BJ (cell line): ENCODE measurements at regions not wholly inside any gene's neighbourhood (a gene's known extent, or its start where the extent isn't known, plus 50 kb on each side); places are given as distances from the start of the nearest gene placed in this dataset.

Source experiments
- CTCF ChIA-PET: fragments of 350-600 bp; formaldehyde crosslinking; extraction: SDS; loops from one replicate; lab custom pipeline; 2021; ENCODE audit warnings: antibody characterized with exemption, inconsistent platforms; lab: Yijun Ruan, JAX
- POLR2A ChIA-PET: fragments of 300-600 bp; sonication (Branson Sonifier 250); formaldehyde crosslinking; extraction: SDS; loops from one replicate; lab custom pipeline; 2021; ENCODE audit warnings: antibody characterized with exemption; lab: Charles Lee
- DNase-seq: peaks from one replicate; pipeline ENCODE4 v3.0.0-alpha.2; 2011; ENCODE audit warnings: low read depth
- H3K27me3 ChIP-seq: 2 replicates; pipeline ENCODE4 v1.6.0; 2011; ENCODE audit warnings: low read length; ENCODE audit not compliant: control insufficient read depth, insufficient read depth
- H3K36me3 ChIP-seq: 2 replicates; pipeline ENCODE4 v1.5.1; 2011; ENCODE audit warnings: low read length; ENCODE audit not compliant: control insufficient read depth, insufficient read depth
- H3K4me3 ChIP-seq: 2 replicates; pipeline ENCODE4 v1.5.1; 2011; ENCODE audit warnings: low read depth, mild to moderate bottlenecking, control low read depth, low read length
- CTCF ChIP-seq: IDR thresholded peaks from 2 replicates; pipeline ENCODE4 v1.5.1; 2011; ENCODE audit warnings: low read depth, mild to moderate bottlenecking, control low read depth, inconsistent platforms, low read length, moderate library complexity; ENCODE audit not compliant: insufficient read depth

- Histone ChIP-seq H3K36me3 (no peaks in the 10 kb centered on the region), H3K4me3 (no peak overlapping the region), H3K27me3 (no peaks in the 10 kb centered on the region)
- POLR2A ChIA-PET, result interaction anchor here (1.0 kb wide), 1 partner anchor 169 kb away, joined by 4 read pairs; no protein-coding TSS in a partner anchor
- CTCF ChIA-PET, result no interaction called here
- no peak for TF ChIP-seq CTCF
- no peak for DNase-seq
Observed at GRCh38 chr2:150619607-150620330, 132.3 kb upstream of the RND3 start.

DNA sequence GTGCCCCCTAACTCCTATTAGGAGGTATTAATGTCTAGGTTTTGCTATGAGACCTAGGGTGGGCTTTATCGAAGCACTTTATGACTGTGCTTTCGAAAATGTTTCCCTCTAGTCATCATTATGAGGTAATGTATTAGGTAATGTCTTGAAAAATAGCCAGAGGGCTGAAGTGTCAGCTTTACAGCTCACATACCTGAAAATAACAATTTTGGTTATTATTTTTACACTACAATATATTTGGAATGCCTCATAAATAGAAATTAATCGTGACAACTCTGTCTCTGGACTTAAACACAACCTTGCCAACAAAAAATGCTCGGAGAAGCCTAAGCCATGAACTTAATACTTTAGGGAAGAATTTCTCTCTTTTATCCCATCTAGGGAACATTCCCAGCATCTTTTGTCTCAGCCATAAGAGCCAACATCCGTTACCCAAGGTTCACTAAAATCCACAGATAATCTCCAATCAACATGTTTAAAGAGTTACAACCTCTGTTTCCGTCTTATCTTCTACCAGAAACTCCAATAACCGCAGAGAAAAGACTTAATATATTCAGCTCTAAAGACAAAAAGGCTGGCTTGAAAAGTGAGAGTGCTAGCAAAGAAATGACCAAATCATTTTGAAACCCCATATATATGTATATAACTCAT, 130.9 kb upstream of the RND3 start:
- POLR2A ChIA-PET, result no interaction called here
- DNase-seq, result no peak
- Histone ChIP-seq H3K4me3 (no peak overlapping the region), H3K27me3 (no peaks in the 10 kb centered on the region), H3K36me3 (no peaks in the 10 kb centered on the region)
- CTCF ChIA-PET, result interaction anchor here (0.6 to 0.7 kb wide), 2 partner anchors 581 to 1024 kb away, joined by 3 read pairs; no protein-coding TSS in a partner anchor
- no peak for TF ChIP-seq CTCF

GRCh38 chr2:150617351-150617978, 130.0 kb upstream of the RND3 start:
- H3K27me3 ChIP-seq, result no peaks in the 10 kb centered on the region
- no peak overlapping the region for H3K4me3 ChIP-seq
- no peak for TF ChIP-seq CTCF
- DNase-seq, result no peak
- ChIA-PET CTCF (interaction anchor here (0.7 kb wide), 1 partner anchor 580 kb away, joined by 3 read pairs; no protein-coding TSS in a partner anchor), POLR2A (no interaction called here)
- H3K36me3 ChIP-seq, result no peaks in the 10 kb centered on the region

DNA sequence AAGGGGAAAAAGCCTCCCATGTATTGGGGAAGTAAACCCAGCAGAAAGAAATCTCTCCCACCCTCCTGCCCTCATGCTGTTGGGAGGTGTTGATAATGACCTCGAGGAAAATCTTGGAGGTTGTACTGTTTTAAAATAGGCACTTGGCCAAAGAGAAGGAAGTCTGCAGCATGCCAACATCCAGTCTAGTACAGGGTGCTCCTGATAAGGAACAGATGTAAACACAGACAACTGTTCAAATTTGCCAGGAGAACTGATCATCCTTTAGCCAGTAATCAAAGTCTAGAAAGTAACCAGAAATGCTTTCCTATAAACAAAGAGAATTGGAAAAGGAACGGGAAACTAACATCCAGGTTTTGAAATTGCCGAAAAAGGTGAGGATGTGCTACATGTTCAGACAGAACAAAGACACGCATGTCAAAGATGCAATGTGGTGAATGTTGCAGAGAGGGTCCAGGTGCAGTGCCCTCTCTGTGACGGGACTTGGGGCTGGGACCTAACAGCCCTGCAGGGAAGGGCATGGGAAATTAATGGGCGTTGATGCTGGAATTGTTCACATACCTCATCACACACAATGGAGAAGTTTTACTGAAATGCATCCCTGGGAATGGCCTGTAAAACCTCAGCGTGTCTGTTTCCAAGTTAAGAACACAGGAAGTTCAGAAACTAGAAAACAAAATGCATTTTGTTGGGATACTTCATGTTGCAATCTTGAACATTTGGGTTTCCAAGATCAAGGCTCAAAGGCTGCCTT, 125.7 kb upstream of the RND3 start:
- Histone ChIP-seq H3K4me3 (no peak overlapping the region), H3K27me3 (no peaks in the 10 kb centered on the region), H3K36me3 (no peaks in the 10 kb centered on the region)
- CTCF ChIA-PET, result no interaction called here
- TF ChIP-seq CTCF, result no peak
- DNase-seq, result no peak
- POLR2A ChIA-PET, result no interaction called here
